PFSK-1 (cell line): ENCODE measurements at regions not wholly inside any gene's neighbourhood (a gene's known extent, or its start where the extent isn't known, plus 50 kb on each side); places are given as distances from the start of the nearest gene placed in this dataset.

ENCODE experiments used
- FOXP2 ChIP-seq: optimal IDR thresholded peaks from 2 replicates; pipeline ENCODE3; 2011; ENCODE audit warnings: borderline replicate concordance, control low read depth, inconsistent platforms; ENCODE audit not compliant: insufficient read depth; ENCODE audit errors: extremely low read length, extremely low read depth
- POLR2AphosphoS5 ChIP-seq: IDR thresholded peaks from 2 replicates; pipeline ENCODE4 v1.6.1; 2012; ENCODE audit warnings: low read depth, mild to moderate bottlenecking, control low read depth, low read length, moderate library complexity
- REST ChIP-seq, 2 experiments: IDR thresholded peaks; 2 replicates each; pipeline versions ENCODE4 v1.6.1 to v1.8.0; 2011 to 2012; ENCODE audit warnings: low read depth in 2 of 2, low read length in 2 of 2, control low read depth in 1 of 2, inconsistent platforms in 1 of 2, mild to moderate bottlenecking in 1 of 2, moderate library complexity in 1 of 2; ENCODE audit not compliant: insufficient read depth in 1 of 2
- SIN3A ChIP-seq: IDR thresholded peaks from 2 replicates; pipeline ENCODE4 v1.6.1; 2012; ENCODE audit warnings: mild to moderate bottlenecking, low read length, moderate library complexity, borderline replicate concordance; ENCODE audit not compliant: insufficient read depth
- TAF1 ChIP-seq: IDR thresholded peaks from 2 replicates; pipeline ENCODE4 v1.6.1; 2012; ENCODE audit warnings: low read length, control low read depth, borderline replicate concordance; ENCODE audit not compliant: insufficient read depth

DNA sequence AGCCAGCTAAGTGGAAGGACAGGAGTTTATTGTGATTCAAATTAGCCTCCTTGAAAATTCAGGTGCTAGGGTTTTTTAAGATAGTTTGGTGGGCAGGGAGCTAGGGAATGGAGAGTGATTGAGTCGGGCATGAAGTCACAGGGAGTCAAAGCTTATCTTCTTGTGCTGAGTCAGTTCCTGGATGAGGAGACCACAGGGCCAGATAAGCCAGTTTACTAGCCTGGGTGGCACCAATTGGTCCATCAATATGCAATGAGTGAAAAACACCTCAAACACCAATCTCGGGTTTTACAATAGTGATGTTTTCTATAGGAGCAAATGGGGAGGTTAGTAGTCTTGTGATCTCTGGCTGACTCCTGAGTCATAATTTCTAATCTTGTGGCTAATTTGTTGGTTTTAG, 165.1 kb downstream of the ABCC12 start:
- no peak for TF ChIP-seq FOXP2
- TF ChIP-seq SIN3A, result no peak
- no peak for TF ChIP-seq REST (IDR thresholded peaks at IDR 0.05; ENCODE audit: insufficient read depth in 1 of 2, low read depth in 2 of 2, low read length in 2 of 2)
- no peak for TF ChIP-seq TAF1
- no peak for TF ChIP-seq POLR2AphosphoS5

DNA sequence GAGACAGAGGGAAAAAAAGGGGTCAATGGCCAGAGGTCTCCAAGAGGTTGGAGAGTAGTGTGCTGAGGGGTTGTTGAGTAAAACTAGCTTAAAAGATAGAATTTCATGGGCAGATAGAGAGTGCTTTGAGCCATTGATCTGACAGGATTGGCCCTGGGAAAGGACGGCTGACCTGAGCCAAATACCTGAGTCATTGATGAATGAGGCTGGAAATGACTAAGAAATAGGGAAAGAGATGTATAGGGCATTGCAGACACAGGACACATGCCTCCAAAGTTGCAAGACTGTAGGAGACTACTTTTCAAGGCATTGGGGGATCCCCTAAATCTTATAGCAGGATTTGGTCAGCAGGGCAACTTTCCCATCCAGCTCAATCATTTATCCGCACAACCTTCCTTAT, 168.7 kb downstream of the ABCC12 start:
- TF ChIP-seq REST (IDR thresholded peaks at IDR 0.05; ENCODE audit: insufficient read depth in 1 of 2, low read depth in 2 of 2, low read length in 2 of 2), result no peak
- no peak for TF ChIP-seq SIN3A
- TF ChIP-seq FOXP2, result no peak
- TF ChIP-seq POLR2AphosphoS5, result no peak
- TF ChIP-seq TAF1, result no peak

GRCh38 chr16:47986031-47986430, 169.8 kb downstream of the ABCC12 start:
- TF ChIP-seq POLR2AphosphoS5 (no peak), SIN3A (no peak), FOXP2 (no peak), TAF1 (no peak), REST (IDR thresholded peaks at IDR 0.05; ENCODE audit: insufficient read depth in 1 of 2, low read depth in 2 of 2, low read length in 2 of 2) (no peak)

- TF ChIP-seq REST (IDR thresholded peaks at IDR 0.05; ENCODE audit: insufficient read depth in 1 of 2, low read depth in 2 of 2, low read length in 2 of 2) (no peak), TAF1 (no peak), FOXP2 (no peak), POLR2AphosphoS5 (no peak), SIN3A (no peak)
Measured at GRCh38 chr16:47984669-47985068, 171.1 kb downstream of the ABCC12 start.

GRCh38 chr16:47983999-47984580, 171.7 kb downstream of the ABCC12 start:
- TF ChIP-seq TAF1, result no peak
- no peak for TF ChIP-seq POLR2AphosphoS5
- TF ChIP-seq SIN3A, result no peak
- TF ChIP-seq REST (IDR thresholded peaks at IDR 0.05; ENCODE audit: insufficient read depth in 1 of 2, low read depth in 2 of 2, low read length in 2 of 2), result no peak
- no peak for TF ChIP-seq FOXP2
